HG02981 (cell line): ENCODE measurements at regions not wholly inside any gene's neighbourhood (a gene's known extent, or its start where the extent isn't known, plus 50 kb on each side); places are given as distances from the start of the nearest gene placed in this dataset.

Source experiments
- ATAC-seq: cut with Tn5 transposase; IDR thresholded peaks from one replicate; pipeline ENCODE4 v1.9.1; 2021; ENCODE audit warnings: mild to moderate bottlenecking, moderate library complexity; ENCODE audit not compliant: unreplicated experiment

DNA sequence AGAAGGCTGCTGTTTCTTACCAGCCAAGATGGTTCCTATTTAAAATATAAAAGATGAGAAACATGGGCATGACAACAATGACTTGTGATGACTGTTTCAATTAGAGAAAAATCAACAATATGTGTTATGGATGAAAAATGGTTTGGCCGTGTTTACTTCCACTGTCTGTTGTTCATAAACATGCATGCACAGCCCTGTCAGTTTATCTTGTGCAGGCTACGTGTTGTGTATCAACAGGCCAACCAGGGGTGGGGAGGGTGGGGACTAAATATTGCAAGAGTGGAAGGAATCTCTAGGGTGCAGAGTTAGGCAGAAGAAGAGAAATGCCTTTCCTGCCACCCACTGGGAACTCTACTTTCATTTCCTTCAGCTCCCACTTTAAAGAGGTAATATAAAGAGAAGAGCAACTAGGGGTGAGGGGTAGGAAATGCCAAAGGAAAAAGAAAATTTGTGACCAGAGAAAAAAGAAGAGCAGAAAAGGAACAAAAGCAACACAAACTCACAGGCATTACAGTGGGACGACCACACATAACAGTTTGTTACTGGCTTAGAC lies 116.8 kb upstream of the MEIS1 start:
- ATAC-seq: no peak

DNA sequence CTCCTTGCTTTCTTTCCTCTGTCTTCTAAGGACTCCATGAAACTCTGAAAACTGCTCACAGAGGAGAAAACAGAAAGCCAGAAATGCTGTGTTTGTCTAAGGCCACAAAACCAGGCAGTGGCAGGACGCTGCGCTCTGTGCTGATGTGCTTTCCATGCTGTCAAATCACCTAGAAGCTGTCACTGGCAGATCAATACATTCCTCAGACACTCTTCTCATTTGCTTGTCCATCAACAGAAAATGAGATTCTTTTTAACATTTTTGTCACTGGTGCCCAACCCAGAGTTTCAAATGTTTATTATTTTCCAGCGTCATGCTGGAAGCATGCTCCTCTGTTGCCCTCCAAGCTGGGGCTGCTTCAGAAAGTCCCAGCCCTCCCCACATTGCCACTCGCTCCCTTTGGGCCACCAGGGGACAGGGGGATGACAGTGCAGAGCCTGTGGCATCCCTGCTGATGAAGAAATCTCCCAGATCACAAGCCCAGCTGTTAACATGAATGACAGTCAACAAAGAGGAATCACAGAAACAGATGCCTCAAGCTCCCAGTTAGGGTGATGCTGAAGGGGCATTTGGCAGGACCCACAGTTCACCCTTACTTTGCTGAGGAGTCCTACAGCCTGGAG lies 117.5 kb upstream of the MEIS1 start:
- ATAC-seq: no peak

DNA sequence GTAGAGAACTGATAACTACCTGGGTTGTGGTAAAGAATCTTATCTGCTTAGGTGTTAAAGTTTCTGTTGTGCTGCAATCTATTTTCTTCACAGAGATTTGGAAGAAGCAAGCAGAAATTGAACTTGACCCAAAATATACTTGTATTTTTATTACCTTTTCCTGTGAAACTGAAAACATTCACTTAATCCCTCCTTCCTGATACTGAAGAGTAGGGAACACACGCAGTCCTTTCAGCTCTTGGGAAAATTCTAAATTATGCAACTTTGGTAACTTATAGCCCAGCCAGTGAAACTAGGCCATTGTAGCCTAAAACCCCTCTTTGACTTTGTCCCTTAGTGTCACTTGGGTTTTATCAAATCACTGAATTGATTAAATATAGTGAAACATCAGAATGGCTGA lies 128.4 kb upstream of the MEIS1 start:
- ATAC-seq: no peak

DNA sequence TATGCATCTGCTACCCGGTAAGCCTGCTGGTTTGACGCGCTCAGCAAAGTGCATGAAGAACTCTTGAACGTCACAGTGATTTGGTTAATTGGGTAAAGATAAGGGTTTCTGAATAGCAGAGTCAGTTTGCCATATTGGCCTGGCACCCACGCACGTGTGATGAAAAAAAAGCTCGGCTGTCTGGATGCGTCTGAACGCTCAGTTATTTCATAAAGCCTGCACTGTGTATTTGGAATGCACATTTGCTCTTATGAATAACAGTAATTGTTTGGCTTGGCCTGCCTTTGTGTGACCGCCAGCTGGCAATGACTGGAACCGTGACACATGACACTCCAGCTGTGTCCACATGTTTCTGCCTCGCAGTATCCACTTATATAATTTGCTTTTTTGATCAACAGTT lies 129.2 kb upstream of the MEIS1 start:
- ATAC-seq: no peak

DNA sequence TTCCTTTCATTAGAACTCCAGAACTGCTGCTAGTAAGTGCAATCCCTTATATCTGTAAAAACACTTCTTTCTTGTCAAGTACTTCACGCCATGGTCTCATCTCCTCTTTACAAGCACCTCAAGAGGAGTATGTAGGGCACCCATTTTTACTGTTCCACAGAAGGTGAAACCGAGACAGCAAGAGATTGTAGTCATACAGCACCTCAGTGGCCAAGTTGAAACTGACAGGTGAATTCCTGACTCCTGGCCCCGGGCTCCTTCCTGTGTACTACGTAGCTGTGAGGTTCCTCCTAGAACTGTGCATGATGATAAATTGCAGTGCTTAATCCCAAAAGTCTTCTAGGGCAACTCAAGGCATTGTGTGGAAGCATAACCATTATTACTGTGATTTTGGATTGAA lies 131.5 kb upstream of the MEIS1 start:
- ATAC-seq: no peak

DNA sequence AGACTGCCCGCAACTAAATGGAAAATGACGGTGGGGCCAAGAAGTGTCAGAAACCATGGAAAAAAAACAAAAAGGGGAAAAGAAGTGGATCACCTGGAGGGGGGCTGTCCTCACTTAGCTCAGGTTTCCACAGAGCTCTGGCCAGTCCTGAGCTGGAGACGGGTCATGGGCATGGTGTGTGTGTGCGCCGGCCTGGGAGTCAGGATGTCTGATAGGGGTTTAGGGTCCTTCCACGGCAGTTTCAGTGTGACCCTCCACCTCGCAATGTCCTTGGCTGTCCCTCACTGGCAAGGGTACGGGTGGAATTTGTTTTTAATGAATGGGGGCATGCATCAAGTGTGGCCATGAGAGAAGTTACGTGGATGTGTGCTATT lies 133.2 kb upstream of the MEIS1 start:
- ATAC-seq: no peak

DNA sequence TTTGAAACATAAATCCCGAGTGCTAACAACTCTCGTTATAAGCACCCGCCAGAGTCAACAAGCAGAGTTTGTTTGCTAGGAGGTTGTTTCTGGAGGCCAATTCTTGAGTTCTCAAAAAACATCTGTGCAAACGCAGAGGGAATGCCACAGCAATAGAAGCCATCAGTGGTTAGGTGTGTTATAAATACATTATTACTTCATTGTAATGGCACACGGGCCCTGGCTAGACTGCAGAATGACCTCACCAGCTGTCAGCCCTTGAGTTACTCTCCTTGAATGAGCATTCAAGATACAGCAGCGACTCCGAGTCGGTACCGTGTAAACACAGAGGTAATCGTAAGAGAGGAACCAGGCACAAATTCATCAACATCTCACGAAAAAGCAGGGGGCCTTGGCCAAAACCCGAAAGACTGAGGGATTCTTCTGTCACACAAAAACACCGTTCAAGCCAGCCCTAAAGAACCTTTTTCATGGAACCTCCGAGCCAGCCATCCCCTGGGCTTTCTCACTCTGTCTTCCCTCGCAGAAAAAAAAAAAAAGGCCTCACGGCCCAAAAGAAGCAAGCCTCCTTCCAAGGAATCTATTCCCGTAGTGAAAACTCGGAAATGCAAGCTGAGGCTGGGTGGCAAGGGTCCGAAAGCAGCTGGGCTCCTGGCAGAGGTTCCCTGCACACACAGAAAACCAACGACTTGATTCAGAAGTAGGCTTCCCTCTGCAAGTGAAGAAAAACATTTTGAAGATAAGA lies 133.7 kb upstream of the MEIS1 start:
- ATAC-seq: no peak

DNA sequence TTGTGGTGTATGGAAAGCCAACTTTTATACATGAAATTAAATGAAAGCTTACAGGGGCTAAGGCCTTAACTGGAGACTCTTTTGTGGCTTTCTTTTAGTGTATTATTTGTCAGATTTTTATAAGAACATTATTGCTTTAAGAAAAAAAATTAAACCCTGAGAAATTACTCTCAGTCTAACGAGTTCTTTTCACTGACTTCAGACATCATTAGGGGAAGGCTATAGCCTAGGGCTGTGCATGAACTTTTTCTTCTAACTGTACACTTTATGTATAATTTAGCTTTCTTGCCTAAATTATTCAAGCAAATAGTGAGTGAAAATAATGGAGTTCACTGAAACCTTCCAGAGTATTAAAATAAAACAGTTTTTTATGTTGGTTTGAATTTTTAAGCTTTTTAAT lies 151.1 kb upstream of the MEIS1 start:
- ATAC-seq: no peak

DNA sequence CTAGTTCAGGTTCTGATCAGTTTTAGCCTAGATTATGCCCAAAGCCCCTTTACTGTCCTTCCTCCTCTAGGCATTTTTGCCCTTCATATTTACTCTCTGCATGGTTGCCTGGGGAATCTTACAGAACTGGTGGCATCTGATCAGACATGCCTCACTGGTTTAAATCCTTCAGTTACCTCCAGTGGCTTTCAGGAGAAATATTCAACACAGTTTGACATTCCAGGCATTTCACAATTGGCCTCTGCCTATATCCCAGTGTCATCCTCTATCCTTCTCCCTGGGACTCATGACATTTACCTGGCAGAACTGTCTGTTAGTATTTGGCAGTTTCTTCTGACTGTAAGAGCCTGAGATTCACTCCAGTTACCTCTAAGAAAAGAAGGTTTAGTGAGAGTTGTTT lies 152.9 kb upstream of the MEIS1 start:
- ATAC-seq: no peak

DNA sequence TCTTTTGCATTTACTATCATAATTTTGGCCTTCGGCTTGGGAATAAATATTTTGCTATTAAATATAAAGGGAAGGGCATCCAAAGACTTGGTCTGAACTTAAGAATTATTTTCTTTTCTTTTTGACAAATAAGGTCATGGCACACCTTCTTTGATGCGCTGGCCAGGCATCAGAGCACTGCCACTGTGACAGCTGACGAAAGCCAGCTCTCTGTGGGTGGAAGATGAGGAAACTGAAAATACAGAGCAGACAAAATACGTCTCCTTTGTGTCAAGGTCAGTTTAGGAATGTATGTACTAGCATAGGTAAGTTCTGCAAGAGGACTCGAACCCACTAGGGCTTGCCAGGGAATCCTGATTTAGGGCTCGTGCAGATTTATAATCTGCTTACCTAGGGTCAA lies 155.9 kb upstream of the MEIS1 start:
- ATAC-seq: no peak

DNA sequence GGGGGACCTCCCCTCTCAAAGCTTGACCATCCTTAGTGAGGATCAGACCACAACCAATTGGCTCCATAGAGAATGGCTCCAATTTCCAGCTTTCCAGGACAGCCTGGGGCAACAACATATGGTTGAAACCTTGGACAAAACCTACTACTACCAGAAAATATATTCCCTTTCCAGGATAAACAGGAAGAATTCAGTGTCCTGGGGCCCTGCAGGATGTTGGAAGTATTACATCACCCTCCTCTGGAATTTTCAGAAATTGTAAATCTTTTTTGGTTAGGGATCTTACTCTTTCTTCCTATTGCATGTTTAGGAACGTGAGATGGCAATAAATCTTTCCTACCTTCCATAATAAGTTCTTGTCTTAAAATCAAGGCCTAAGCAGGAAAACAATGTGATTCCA lies 158.9 kb upstream of the MEIS1 start:
- no peak for ATAC-seq

DNA sequence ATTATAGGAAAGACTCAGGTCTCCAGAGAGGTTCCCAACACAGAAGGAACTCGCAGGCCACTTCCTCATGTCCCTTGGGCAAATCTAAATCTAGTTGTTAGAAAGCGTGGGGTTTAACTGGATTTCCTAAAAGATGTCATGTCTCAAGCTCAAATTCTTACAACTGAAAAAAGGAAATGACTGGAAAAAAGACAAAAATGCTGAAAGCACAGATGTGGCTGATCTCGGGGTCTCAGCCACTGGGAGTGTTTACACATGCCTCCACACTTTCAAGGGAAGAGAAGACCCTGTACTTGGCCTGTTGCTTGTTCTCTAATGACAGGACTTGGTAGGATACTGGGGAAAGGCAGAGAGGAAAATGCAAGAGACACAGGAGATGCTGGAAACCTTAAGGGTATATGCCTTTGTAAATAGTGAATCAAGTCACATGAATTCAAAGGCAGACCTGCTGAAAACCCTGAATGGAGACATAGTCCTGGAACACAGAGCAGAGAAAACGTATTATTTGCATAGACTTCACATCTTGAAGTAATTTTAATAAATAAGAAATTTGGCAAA lies 160.9 kb upstream of the MEIS1 start:
- no peak for ATAC-seq

DNA sequence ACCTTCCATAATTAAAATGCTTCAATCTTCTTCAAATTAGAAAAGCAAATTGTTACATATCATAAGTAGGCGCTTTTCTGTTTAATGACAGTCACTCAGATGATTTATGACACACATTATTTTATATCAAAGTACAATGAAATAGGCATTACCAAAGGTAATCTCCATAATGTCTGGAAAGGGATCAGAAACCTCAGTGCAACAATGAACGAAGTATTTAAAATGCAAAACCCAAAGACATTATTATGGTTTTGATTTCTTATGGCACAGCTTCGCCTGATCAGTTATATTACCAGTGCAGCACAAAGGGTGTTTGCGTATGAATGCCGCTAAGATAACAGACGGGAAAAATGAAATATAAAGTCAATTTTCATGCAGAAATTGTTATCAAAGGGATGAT lies 162.2 kb upstream of the MEIS1 start:
- no peak for ATAC-seq

DNA sequence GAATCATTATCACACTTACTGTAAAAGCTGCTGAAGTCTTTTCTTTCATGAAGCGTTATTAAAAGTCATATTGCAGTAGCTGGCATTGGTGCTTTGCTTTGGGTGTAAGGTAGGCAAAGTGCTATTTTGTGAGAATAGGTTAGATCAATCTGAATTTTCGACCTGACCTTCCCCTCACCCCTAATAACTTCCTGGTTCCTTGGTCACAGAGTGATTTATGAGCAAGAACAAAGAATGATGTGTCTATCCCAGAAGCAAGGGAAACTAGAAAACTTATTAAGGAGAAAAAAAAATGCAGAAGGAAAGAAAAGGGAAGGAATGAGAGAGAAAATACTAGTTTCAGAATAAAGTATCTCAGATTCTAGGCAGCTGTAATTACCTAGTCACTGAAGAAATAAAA lies 163.1 kb upstream of the MEIS1 start:
- ATAC-seq: no peak

DNA sequence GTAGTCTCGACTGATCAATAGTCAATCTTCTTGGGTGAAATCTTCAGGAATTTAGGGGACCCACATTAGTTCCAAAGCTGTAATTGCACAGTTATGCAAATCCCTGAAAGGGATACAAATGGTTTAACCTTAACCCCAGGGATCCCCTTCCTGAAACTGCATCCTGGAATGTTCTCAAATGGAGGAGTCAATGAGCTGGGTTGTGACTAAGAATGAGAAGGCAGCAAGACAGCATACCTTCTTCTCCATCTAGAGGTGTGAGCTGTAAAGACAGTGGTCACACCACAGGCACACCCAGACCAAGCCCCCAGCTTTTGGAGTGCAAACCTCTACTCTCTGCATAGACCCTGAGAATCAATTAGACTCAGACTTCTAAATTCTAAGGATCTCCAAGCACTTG lies 164.7 kb upstream of the MEIS1 start:
- no peak for ATAC-seq

DNA sequence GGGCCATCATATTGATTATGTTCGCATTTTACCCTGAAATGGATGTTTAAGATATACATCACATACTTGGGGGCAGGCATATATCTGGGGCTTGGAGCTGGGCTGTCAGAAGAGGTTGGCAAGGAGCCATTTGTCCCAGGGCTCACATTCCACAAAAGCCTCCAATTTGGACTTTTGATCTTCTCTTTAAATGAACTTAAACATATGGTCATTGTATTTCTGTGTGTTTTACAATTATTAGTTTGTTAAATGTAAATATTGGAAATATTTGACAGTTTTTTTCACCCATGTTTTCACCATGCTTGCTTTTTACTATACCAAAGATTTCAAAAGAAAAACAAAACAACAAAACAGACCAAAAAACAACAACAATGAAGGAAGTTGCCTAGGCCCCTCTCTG lies 165.8 kb upstream of the MEIS1 start:
- no peak for ATAC-seq

DNA sequence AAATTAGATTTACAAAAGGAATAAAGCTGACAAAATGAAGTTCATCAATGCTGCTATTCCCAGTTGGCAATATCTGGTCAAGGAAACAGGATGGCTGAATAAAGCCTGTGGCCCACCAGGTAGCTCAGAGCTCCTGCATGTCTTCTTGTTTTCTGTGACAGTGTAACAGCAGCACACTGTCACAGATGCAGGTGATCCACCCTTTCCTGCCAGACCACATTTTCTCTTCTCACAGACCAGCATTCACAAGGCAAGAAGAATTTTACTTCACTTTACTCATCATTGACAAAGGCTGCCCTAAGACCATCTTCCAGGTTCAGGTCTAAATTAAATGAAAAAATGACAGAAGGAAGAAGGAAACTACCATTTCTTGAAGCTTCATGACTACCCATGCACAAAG lies 166.2 kb upstream of the MEIS1 start:
- ATAC-seq: no peak

DNA sequence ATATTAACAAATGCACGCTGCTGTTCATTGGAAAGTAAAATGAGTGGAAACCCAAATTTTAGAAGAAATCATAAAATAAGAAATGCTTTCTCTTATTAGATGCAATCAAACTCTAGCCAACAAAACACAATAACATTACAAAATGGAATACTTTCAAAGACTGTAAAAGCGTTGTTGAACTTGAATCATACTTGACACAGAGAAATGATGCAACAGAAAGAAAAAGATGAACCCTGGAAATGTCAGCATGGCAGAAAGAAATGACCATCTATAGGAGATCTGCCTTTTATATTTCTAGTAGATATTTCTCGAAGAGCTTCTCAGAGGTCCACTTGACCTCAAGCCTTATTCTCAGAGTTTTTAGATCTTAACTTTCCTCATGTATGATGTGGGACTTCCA lies 170.6 kb upstream of the MEIS1 start:
- ATAC-seq: no peak

DNA sequence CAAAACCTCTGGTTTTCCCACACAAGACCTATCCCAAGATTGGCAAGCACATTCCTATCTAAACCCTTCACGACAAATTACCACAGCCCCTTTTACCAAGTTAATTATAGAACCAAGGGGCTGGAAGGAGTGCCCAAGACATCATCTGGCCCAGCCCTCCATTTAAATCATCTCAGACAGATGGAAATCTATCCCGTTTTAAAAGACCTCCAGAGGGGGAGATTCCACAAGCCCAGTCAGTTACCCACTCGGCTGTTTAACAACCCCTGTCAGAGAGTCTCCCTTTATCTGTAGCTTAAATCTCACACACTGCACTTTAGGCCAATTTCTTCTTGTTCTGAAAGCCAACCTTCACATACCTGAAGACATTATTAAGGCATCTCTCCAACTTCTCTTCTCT lies 179.1 kb upstream of the MEIS1 start:
- no peak for ATAC-seq

DNA sequence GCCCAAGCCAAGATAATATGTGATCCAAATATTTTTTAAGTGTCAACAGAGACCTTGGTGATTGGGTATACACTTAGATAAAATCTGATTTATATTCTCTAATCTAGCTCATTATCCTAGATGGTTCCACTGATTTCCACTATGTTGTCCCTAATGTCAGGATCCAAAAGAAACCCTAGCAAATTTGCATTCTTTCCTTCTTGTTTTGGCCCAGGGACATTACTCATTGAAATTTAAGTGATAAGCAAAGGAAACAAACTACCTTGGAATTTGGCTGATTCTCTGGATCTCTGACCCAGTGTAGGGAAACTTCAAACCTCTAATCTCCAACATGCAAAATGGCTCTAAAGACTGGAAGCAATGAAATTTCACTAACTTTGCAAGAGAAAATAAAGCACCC lies 179.8 kb upstream of the MEIS1 start:
- no peak for ATAC-seq

DNA sequence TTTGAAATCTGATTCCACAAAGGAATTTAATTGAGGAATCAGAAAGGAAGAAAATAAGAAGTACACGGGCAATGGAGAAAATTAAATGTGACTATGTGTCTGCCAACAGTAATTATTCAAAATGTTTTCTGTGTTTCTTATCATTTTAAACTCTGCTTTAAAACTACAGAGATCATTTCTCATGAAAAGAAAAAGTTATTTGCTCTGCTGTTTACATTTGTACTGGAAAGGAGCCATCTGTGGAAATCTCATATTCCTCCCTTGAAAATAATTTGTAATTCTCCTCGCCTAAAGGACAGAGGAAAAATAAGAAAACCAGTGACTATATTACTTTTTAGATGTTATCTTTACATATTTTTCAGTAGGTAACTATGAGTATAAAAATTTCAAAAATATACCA lies 181.9 kb upstream of the MEIS1 start:
- no peak for ATAC-seq

DNA sequence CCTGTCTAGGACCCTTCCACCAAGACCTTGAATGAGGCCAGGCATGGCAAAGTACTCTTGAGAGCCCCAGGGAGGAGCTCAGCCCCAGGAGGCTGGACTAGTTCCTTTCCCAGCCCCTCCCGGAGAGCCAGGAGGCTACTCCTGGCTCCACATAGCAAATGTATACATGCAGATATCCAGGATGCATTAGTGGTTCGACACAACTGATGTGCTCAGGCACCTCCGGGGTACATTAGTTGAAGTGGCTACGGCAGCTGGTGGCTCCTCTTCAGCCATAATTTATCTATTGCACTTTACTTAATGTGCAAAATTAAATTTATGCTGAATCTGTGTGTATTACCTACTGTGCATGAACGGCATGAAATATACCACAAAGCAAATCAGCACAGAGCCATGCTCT lies 182.8 kb upstream of the MEIS1 start:
- ATAC-seq: no peak
